ENCODE measurements at regions not wholly inside any gene's neighbourhood (a gene's known extent, or its start where the extent isn't known, plus 50 kb on each side); places are given as distances from the start of the nearest gene placed in this dataset.
A peak's percentile ranks its signal among the peaks of the same experiment; 100 is the strongest.

DNA sequence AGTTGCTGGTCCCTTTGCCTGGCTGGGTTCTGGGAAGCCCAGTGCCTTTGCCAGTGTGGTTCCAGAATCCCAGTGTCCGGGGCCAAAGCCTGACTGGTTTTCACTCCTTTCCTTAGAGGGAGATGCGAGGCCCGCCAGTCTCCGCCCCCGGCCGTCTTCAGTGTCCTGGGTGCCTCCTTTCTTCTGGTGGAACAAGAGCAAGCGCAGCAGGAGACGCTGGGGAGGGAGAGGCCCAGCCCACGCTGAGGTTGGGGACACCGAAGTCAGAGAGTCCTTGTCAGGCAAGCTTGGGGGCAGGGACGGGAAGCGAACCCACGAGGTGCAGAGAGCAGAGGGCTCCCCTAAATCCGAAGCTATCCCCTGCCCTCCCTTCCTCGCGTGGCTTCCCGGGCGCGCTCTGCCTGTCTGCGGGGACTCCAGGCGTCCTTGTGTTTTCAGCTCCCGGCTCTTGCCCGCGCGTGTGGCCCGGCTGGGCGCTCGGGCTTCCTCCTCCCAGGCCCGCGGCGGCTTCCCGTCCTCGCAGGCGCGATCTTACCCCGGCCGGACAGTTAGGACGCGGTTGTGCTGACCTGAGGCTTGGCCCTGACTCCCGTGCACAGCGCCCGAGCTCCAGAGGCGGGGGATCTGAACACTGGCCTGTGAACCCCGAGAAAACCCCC lies 60.6 kb upstream of the UBE3C start:
- peaks cover 35 to 69% (median 53%) of the 10 kb centered on the region in 5 donors for H3K27me3 Mint-ChIP-seq
- DNase-seq = no peak
- Histone ChIP-seq H3K9me3 (ENCODE audit: control insufficient read depth in 2 of 3, low read length in 3 of 3) (peaks cover 0 to 5% (median 0%) of the 10 kb centered on the region in 3 experiments), H3K27ac (ENCODE audit: low read depth, low read length) (no peak overlapping the region), H3K36me3 (ENCODE audit: control insufficient read depth in 2 of 3, insufficient read depth in 3 of 3, low read length in 3 of 3) (no peaks in the 10 kb centered on the region), H3K4me1 (ENCODE audit: control insufficient read depth in 2 of 2, insufficient read depth in 2 of 2, low read length in 2 of 2) (no peaks in the 10 kb centered on the region), H3K27me3 (ENCODE audit: control insufficient read depth in 2 of 2, insufficient read depth in 2 of 2, low read length in 2 of 2) (no peaks in the 10 kb centered on the region), H3K4me3 (ENCODE audit: low read length) (no peak overlapping the region)
- peaks cover 0 to 4% (median under 1%) of the 10 kb centered on the region in 5 donors for H3K36me3 Mint-ChIP-seq
- peaks cover 2 to 19% (median 7%) of the 10 kb centered on the region in 11 donors for H3K9me3 Mint-ChIP-seq
- H3K4me3 Mint-ChIP-seq = no peak overlapping the region
- ChIA-PET POLR2A (no interaction called here), CTCF (no interaction called here)
- intact Hi-C loops (cut with micrococcal nuclease) = no loop called here
- peaks cover 0 to 7% (median 0%) of the 10 kb centered on the region in 7 donors for H3K4me1 Mint-ChIP-seq
- H3K27ac Mint-ChIP-seq = no peak overlapping the region
- no peak for ATAC-seq

- peaks cover 0 to 6% (median 3%) of the 10 kb centered on the region in 5 donors for H3K36me3 Mint-ChIP-seq
- no peak overlapping the region for H3K4me3 ChIP-seq (ENCODE audit: low read length)
- H3K4me3 Mint-ChIP-seq = peak overlapping the region in 1 of 10 donors; percentile 23
- intact Hi-C loops (cut with micrococcal nuclease) = no loop called here
- H3K4me1 ChIP-seq (ENCODE audit: control insufficient read depth in 2 of 2, insufficient read depth in 2 of 2, low read length in 2 of 2) = no peaks in the 10 kb centered on the region
- peaks cover 5 to 26% (median 14%) of the 10 kb centered on the region in 11 donors for H3K9me3 Mint-ChIP-seq
- POLR2A ChIA-PET = no interaction called here
- H3K27me3 Mint-ChIP-seq = peaks cover 33 to 63% (median 45%) of the 10 kb centered on the region in 5 donors
- CTCF ChIA-PET = no interaction called here
- peaks cover 0 to 7% (median 0%) of the 10 kb centered on the region in 7 donors for H3K4me1 Mint-ChIP-seq
- no peaks in the 10 kb centered on the region for H3K36me3 ChIP-seq (ENCODE audit: control insufficient read depth in 2 of 3, insufficient read depth in 3 of 3, low read length in 3 of 3)
- no peak overlapping the region for H3K27ac ChIP-seq (ENCODE audit: low read depth, low read length)
- H3K27me3 ChIP-seq (ENCODE audit: control insufficient read depth in 2 of 2, insufficient read depth in 2 of 2, low read length in 2 of 2) = no peaks in the 10 kb centered on the region
- ATAC-seq = no peak
- H3K27ac Mint-ChIP-seq = no peak overlapping the region
- H3K9me3 ChIP-seq (ENCODE audit: control insufficient read depth in 2 of 3, low read length in 3 of 3) = peaks cover 0 to 13% (median 0%) of the 10 kb centered on the region in 3 experiments
- DNase-seq = no peak
These were observed 59.6 kb upstream of the UBE3C start for GRCh38 chr7:157079116-157079515.

GRCh38 chr7:157080111-157080730 lies 58.5 kb upstream of the UBE3C start:
- Histone ChIP-seq H3K4me1 (ENCODE audit: control insufficient read depth in 2 of 2, insufficient read depth in 2 of 2, low read length in 2 of 2) (no peaks in the 10 kb centered on the region), H3K9me3 (ENCODE audit: control insufficient read depth in 2 of 3, low read length in 3 of 3) (peaks cover 0 to 23% (median 0%) of the 10 kb centered on the region in 3 experiments), H3K27ac (ENCODE audit: low read depth, low read length) (no peak overlapping the region), H3K27me3 (ENCODE audit: control insufficient read depth in 2 of 2, insufficient read depth in 2 of 2, low read length in 2 of 2) (no peaks in the 10 kb centered on the region), H3K36me3 (ENCODE audit: control insufficient read depth in 2 of 3, insufficient read depth in 3 of 3, low read length in 3 of 3) (no peaks in the 10 kb centered on the region), H3K4me3 (ENCODE audit: low read length) (no peak overlapping the region)
- Mint-ChIP-seq H3K27ac (no peak overlapping the region), H3K4me3 (no peak overlapping the region), H3K36me3 (peaks cover 0 to 8% (median 3%) of the 10 kb centered on the region in 5 donors), H3K4me1 (peaks cover 0 to 7% (median 0%) of the 10 kb centered on the region in 7 donors), H3K9me3 (peaks cover 6 to 37% (median 19%) of the 10 kb centered on the region in 11 donors), H3K27me3 (peaks cover 29 to 63% (median 41%) of the 10 kb centered on the region in 5 donors)
- DNase-seq (no peak), ATAC-seq (no peak)
- POLR2A ChIA-PET = no interaction called here
- intact Hi-C loops (cut with micrococcal nuclease) = no loop called here
- CTCF ChIA-PET = no interaction called here

DNA sequence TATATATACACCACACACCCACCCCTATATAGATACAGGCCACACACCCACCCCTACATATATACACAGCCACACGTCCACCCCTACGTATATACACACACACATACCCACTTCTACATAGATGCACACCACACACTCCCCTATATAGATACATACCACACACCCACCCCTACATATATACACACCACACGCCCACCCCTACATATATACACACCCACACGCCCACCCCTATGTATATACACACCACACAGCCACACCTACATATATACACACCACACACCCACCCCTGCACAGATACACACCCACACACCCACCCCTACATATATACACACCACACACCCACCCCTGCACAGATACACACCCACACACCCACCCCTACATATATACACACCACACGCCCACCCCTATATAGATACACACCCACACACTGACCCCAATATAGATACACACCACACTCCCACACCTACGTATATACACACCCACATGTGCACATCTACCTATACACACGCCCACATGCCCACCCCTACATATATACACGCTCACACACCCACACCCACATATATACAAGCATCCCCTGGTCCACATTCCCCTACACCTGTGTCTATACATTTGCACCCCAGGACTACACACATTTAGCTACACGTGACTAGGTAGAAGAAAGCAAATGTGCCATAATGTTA lies 52.1 kb upstream of the UBE3C start:
- no peak overlapping the region for H3K27ac Mint-ChIP-seq

DNA sequence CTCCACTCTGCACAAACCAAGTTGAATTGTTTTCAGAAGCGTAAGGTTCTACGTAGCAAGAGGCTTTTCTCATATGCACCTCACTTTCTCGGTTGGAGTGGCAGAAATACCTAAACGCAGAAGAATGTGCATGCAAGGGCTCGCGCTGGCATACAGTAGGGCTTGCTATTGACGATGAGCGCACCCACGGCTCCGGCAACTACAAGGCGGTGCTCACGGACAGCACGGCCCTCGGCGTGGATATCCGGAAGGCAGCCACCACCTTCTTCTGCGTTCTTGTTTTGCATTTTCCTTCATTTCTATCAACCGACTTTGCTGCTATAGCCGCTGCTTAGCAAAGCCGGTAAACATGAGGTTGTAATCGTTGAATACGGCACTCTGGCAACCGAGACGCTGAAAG lies 51.1 kb upstream of the UBE3C start:
- H3K4me3 ChIP-seq (ENCODE audit: low read length) = no peak overlapping the region
- H3K27ac ChIP-seq (ENCODE audit: low read depth, low read length) = no peak overlapping the region
- ChIA-PET CTCF (no interaction called here), POLR2A (no interaction called here)
- Mint-ChIP-seq H3K4me3 (no peak overlapping the region), H3K36me3 (peaks cover 0 to 11% (median 4%) of the 10 kb centered on the region in 5 donors), H3K27ac (peak overlapping the region in 1 of 9 donors; percentile 72), H3K4me1 (no peaks in the 10 kb centered on the region), H3K27me3 (peaks cover 0 to 42% (median 18%) of the 10 kb centered on the region in 5 donors), H3K9me3 (peaks cover 6 to 38% (median 23%) of the 10 kb centered on the region in 11 donors)
- ATAC-seq = no peak
- no peak for DNase-seq
- peaks cover 0 to 22% (median 0%) of the 10 kb centered on the region in 3 experiments for H3K9me3 ChIP-seq (ENCODE audit: control insufficient read depth in 2 of 3, low read length in 3 of 3)
- no peaks in the 10 kb centered on the region for H3K36me3 ChIP-seq (ENCODE audit: control insufficient read depth in 2 of 3, insufficient read depth in 3 of 3, low read length in 3 of 3)
- intact Hi-C loops (cut with micrococcal nuclease) = no loop called here
- H3K4me1 ChIP-seq (ENCODE audit: control insufficient read depth in 2 of 2, insufficient read depth in 2 of 2, low read length in 2 of 2) = no peaks in the 10 kb centered on the region
- H3K27me3 ChIP-seq (ENCODE audit: control insufficient read depth in 2 of 2, insufficient read depth in 2 of 2, low read length in 2 of 2) = no peaks in the 10 kb centered on the region

More for the DNA sequence above, 52.1 kb upstream of the UBE3C start:
- CTCF ChIA-PET = no interaction called here
- Mint-ChIP-seq H3K36me3 (peaks cover 0 to 11% (median 4%) of the 10 kb centered on the region in 5 donors), H3K4me1 (no peaks in the 10 kb centered on the region), H3K4me3 (no peak overlapping the region), H3K27me3 (peaks cover 0 to 40% (median 20%) of the 10 kb centered on the region in 5 donors), H3K9me3 (peaks cover 6 to 47% (median 23%) of the 10 kb centered on the region in 11 donors)
- no peak overlapping the region for H3K27ac ChIP-seq (ENCODE audit: low read depth, low read length)
- no peaks in the 10 kb centered on the region for H3K4me1 ChIP-seq (ENCODE audit: control insufficient read depth in 2 of 2, insufficient read depth in 2 of 2, low read length in 2 of 2)
- DNase-seq (no peak), ATAC-seq (no peak)
- peaks cover 0 to 23% (median 0%) of the 10 kb centered on the region in 3 experiments for H3K9me3 ChIP-seq (ENCODE audit: control insufficient read depth in 2 of 3, low read length in 3 of 3)
- intact Hi-C loops (cut with micrococcal nuclease) = no loop called here
- no peaks in the 10 kb centered on the region for H3K27me3 ChIP-seq (ENCODE audit: control insufficient read depth in 2 of 2, insufficient read depth in 2 of 2, low read length in 2 of 2)
- no peak overlapping the region for H3K4me3 ChIP-seq (ENCODE audit: low read length)
- H3K36me3 ChIP-seq (ENCODE audit: control insufficient read depth in 2 of 3, insufficient read depth in 3 of 3, low read length in 3 of 3) = no peaks in the 10 kb centered on the region
- POLR2A ChIA-PET = no interaction called here

GRCh38 chr7:157088136-157088535 lies 50.6 kb upstream of the UBE3C start:
- Mint-ChIP-seq H3K27ac (no peak overlapping the region), H3K4me1 (no peaks in the 10 kb centered on the region), H3K4me3 (no peak overlapping the region), H3K9me3 (peaks cover 3 to 38% (median 18%) of the 10 kb centered on the region in 11 donors), H3K36me3 (peaks cover 0 to 7% (median 3%) of the 10 kb centered on the region in 5 donors), H3K27me3 (peaks cover 0 to 42% (median 18%) of the 10 kb centered on the region in 5 donors)
- POLR2A ChIA-PET = no interaction called here
- no peak overlapping the region for H3K27ac ChIP-seq (ENCODE audit: low read depth, low read length)
- H3K4me3 ChIP-seq (ENCODE audit: low read length) = no peak overlapping the region
- ATAC-seq (no peak), DNase-seq (no peak)
- intact Hi-C loops (cut with micrococcal nuclease) = no loop called here
- H3K27me3 ChIP-seq (ENCODE audit: control insufficient read depth in 2 of 2, insufficient read depth in 2 of 2, low read length in 2 of 2) = no peaks in the 10 kb centered on the region
- H3K9me3 ChIP-seq (ENCODE audit: control insufficient read depth in 2 of 3, low read length in 3 of 3) = peaks cover 0 to 17% (median 0%) of the 10 kb centered on the region in 3 experiments
- H3K4me1 ChIP-seq (ENCODE audit: control insufficient read depth in 2 of 2, insufficient read depth in 2 of 2, low read length in 2 of 2) = no peaks in the 10 kb centered on the region
- no peaks in the 10 kb centered on the region for H3K36me3 ChIP-seq (ENCODE audit: control insufficient read depth in 2 of 3, insufficient read depth in 3 of 3, low read length in 3 of 3)
- CTCF ChIA-PET = no interaction called here

Data from naive thymus-derived CD4-positive, alpha-beta T cell (primary cell).